ENCODE measurements at regions not wholly inside any gene's neighbourhood (a gene's known extent, or its start where the extent isn't known, plus 50 kb on each side); places are given as distances from the start of the nearest gene placed in this dataset.

GRCh38 chr1:90407737-90408136, 309.4 kb downstream of the BARHL2 start:
- TF ChIP-seq CTCF (IDR thresholded peaks at IDR 0.05; ENCODE audit: insufficient read depth, low read depth, low read length): no peak
- no peak for TF ChIP-seq EZH2 (IDR thresholded peaks at IDR 0.05; ENCODE audit: insufficient read depth, low read length)
